ENCODE measurements at regions not wholly inside any gene's neighbourhood (a gene's known extent, or its start where the extent isn't known, plus 50 kb on each side); places are given as distances from the start of the nearest gene placed in this dataset.

DNA sequence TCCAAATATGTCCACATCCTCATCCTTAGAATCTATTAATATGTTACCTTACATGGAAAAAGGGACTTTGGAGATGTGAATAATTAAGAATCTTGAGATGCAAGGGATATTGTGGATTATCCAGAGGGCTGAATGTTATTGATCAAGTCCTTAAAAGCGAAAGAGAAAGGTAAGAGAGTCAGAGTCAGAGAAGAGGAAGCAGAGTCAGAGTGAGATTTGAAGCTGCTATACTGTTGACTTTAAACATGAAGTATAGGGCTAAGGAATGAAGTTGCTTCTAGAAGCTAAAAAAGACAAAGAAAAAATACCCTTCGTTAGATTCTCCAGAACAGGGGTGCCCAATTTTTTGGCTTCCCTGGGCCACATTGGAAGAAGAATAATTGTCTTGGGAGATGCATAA is 627.2 kb upstream of the SLITRK6 start:
- DNase-seq = no peak
- no peaks in the 10 kb centered on the region for H3K4me1 ChIP-seq
- no peaks in the 10 kb centered on the region for H3K36me3 ChIP-seq (ENCODE audit: insufficient read depth in 1 of 2, low read depth in 1 of 2)
- H3K27me3 ChIP-seq (ENCODE audit: insufficient read depth in 3 of 3, low read length in 2 of 3) = no peaks in the 10 kb centered on the region
- H3K27ac ChIP-seq = no peak overlapping the region
- TF ChIP-seq, protein P1, sequence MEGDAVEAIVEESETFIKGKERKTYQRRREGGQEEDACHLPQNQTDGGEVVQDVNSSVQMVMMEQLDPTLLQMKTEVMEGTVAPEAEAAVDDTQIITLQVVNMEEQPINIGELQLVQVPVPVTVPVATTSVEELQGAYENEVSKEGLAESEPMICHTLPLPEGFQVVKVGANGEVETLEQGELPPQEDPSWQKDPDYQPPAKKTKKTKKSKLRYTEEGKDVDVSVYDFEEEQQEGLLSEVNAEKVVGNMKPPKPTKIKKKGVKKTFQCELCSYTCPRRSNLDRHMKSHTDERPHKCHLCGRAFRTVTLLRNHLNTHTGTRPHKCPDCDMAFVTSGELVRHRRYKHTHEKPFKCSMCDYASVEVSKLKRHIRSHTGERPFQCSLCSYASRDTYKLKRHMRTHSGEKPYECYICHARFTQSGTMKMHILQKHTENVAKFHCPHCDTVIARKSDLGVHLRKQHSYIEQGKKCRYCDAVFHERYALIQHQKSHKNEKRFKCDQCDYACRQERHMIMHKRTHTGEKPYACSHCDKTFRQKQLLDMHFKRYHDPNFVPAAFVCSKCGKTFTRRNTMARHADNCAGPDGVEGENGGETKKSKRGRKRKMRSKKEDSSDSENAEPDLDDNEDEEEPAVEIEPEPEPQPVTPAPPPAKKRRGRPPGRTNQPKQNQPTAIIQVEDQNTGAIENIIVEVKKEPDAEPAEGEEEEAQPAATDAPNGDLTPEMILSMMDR (IDR thresholded peaks at IDR 0.05) = no peak
- intact Hi-C loops (cut with DNase I) = no loop called here
- WGBS, 3 donors = 83 to 88% (median 88%) methylated on average over 2 of the region's 2 CpGs
- ATAC-seq = no peak
- peaks cover 7% of the 10 kb centered on the region for H3K9me3 ChIP-seq
- H3K4me3 ChIP-seq = no peak overlapping the region

DNA sequence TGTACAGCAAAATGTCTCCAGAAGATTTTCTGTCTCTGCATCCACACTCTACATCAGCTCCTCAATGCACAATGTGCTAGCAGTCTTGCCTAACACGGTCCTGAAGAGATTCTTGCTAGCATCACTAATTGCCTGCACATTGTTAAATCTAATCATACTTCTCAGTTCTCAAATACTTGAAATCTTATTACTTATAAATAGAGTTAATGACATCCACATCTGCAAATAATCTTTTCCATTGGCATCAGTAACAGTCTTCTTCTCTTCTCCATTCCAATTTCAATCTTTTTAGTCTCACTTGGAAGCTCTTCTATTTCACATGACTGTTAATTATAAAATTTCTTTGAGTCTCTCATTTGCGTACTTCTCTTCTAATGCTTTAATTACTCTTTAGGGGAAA is 630.5 kb upstream of the SLITRK6 start:
- no peak for ATAC-seq
- intact Hi-C loops (cut with DNase I) = no loop called here
- Histone ChIP-seq H3K9me3 (peaks cover 11% of the 10 kb centered on the region), H3K36me3 (ENCODE audit: insufficient read depth in 1 of 2, low read depth in 1 of 2) (no peaks in the 10 kb centered on the region), H3K27me3 (ENCODE audit: insufficient read depth in 3 of 3, low read length in 2 of 3) (no peaks in the 10 kb centered on the region), H3K27ac (no peak overlapping the region), H3K4me1 (no peaks in the 10 kb centered on the region), H3K4me3 (no peak overlapping the region)
- WGBS, 3 donors = 68 to 74% (median 71%) methylated on average over 2 of the region's 2 CpGs
- TF ChIP-seq, protein P1 (IDR thresholded peaks at IDR 0.05) = no peak
- no peak for DNase-seq

DNA sequence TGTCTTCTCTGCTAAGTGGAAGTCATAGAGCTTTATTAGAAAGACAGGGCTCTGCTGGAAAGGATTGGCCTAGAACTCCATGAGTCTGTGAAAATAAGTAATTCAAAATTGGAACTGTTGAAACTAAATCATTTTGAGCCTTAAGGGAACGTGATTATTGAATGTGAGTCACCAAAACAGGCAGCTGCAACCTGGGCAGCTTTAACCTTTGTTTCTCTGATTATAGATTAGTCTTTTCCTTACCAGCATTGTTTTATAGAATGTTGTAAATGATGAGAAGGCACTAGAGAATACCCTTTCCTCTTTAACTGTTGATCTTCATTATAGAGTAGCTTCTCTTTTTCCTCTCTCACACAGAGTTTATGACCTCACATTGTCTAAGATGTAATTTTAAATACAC is 638.8 kb upstream of the SLITRK6 start:
- no peaks in the 10 kb centered on the region for H3K36me3 ChIP-seq (ENCODE audit: insufficient read depth in 1 of 2, low read depth in 1 of 2)
- ATAC-seq (no peak), DNase-seq (no peak)
- H3K27ac ChIP-seq = no peak overlapping the region
- TF ChIP-seq, protein P1 (IDR thresholded peaks at IDR 0.05) = no peak
- H3K27me3 ChIP-seq (ENCODE audit: insufficient read depth in 3 of 3, low read length in 2 of 3) = no peaks in the 10 kb centered on the region
- no peak overlapping the region for H3K4me3 ChIP-seq
- 29 to 40% (median 29%) methylated on average over 1 of the region's 1 CpG for WGBS, 3 donors
- no peaks in the 10 kb centered on the region for H3K4me1 ChIP-seq
- intact Hi-C loops (cut with DNase I) = no loop called here
- H3K9me3 ChIP-seq = peaks cover 4% of the 10 kb centered on the region

DNA sequence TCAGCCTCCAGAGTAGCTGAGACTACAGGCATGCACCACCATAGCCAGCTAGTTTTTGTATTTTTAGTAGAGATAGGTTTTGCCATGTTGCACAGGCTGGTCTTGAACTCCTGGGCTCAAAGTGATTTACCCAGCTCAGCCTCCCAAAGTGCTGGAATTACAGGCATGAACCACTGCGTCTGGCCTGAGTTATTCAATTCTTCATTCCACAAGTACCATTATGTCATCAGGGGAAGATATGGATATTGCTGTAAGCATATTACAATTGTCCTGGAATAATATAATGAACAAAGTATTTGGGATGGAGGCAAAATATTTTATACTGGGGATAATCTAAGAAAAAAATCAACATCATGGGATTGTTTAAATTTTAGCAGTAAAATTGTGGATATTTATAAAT is 646.0 kb upstream of the SLITRK6 start:
- Histone ChIP-seq H3K27me3 (ENCODE audit: insufficient read depth in 3 of 3, low read length in 2 of 3) (no peaks in the 10 kb centered on the region), H3K4me1 (no peaks in the 10 kb centered on the region), H3K36me3 (ENCODE audit: insufficient read depth in 1 of 2, low read depth in 1 of 2) (no peaks in the 10 kb centered on the region), H3K9me3 (no peaks in the 10 kb centered on the region), H3K27ac (no peak overlapping the region), H3K4me3 (no peak overlapping the region)
- WGBS, 3 donors = 47 to 67% (median 67%) methylated on average over 1 of the region's 1 CpG
- TF ChIP-seq, protein P1 (IDR thresholded peaks at IDR 0.05) = no peak
- DNase-seq (no peak), ATAC-seq (no peak)
- intact Hi-C loops (cut with DNase I) = no loop called here

DNA sequence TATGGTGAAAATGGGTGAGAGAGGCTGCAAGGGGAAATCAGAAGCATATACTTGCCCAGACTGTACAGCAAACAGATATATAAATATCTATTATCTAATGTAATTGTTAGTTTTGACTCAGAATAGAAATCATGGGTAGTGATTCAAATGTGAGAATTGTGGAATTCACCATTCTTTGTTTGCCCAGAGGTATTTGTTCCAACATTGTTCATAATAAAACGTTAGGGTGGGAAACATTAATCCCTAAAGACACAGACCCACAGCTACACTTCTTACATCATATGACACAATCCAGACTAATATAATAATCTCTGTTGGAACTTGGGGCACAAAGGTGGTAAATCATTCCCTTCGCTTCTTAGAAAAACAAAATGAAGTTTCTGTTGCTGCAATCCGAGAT is 646.5 kb upstream of the SLITRK6 start:
- no peaks in the 10 kb centered on the region for H3K4me1 ChIP-seq
- no peaks in the 10 kb centered on the region for H3K9me3 ChIP-seq
- no peaks in the 10 kb centered on the region for H3K36me3 ChIP-seq (ENCODE audit: insufficient read depth in 1 of 2, low read depth in 1 of 2)
- 55 to 58% (median 57%) methylated on average over 3 of the region's 3 CpGs for WGBS, 3 donors
- H3K4me3 ChIP-seq = no peak overlapping the region
- intact Hi-C loops (cut with DNase I) = no loop called here
- no peak overlapping the region for H3K27ac ChIP-seq
- no peaks in the 10 kb centered on the region for H3K27me3 ChIP-seq (ENCODE audit: insufficient read depth in 3 of 3, low read length in 2 of 3)
- no peak for ATAC-seq
- no peak for DNase-seq
- TF ChIP-seq, protein P1 (IDR thresholded peaks at IDR 0.05) = no peak
